Hematopoietic multipotent progenitor cell treated with erythropoietin and hydrocortisone succinate and interleukin-3 and kit ligand, for 15 days (in vitro differentiated cells): ENCODE measurements at regions not wholly inside any gene's neighbourhood (a gene's known extent, or its start where the extent isn't known, plus 50 kb on each side); places are given as distances from the start of the nearest gene placed in this dataset.
"Not testable (repeated sequence)": the region's sequence is repeated elsewhere in the genome, so short reads cannot be mapped to it uniquely, and the experiment has no call there.

Experiments used
- DNase-seq: peaks from one replicate; pipeline ENCODE4 v3.0.0-alpha.2; 2015; ENCODE audit warnings: low spot score

DNA sequence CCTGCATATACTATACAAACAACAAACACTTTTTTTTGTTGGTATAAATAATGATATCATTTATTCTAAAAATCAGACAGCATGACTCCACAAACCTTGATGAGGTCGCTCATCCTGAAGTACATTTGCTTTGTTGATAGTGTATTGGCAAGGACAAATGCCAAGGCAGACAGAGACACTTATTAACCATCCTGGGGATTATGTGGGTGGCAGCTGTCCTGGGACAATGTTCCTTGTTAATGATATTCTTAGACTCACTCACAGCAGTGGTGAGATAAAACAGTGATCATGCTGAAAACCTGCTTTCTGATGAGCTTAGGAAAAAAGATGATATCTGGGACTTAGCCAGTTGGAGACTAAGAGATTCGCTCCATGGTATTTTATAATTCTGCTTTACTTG, 85.4 kb upstream of the OGFRL1 start:
- no peak for DNase-seq

- no peak for DNase-seq
These were observed 83.9 kb upstream of the OGFRL1 start for GRCh38 chr6:71204741-71205140.

- no peak for DNase-seq
These were observed 83.2 kb upstream of the OGFRL1 start for GRCh38 chr6:71205336-71205956.

DNA sequence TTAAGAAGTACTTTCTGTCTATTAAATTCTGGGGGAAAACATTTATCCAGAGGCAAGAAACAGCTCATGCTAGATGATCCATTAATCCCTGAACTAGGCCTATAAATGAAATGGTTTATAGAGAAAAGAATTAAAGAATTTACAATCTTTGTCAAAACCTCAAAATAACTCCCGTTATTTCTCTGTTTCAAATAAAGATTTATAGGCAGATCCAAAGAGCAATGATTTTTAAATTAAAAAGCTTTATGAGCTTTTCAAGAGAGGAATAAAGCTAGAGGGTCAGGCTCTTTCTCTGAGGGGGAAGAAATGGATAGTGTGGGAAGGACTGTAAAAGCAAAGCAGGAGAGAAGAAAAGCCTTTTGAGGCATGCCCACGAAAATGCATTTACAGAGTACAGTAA, 82.5 kb upstream of the OGFRL1 start:
- DNase-seq: no peak

- DNase-seq: no peak
These were observed 79.4 kb upstream of the OGFRL1 start for GRCh38 chr6:71209206-71209605.

DNA sequence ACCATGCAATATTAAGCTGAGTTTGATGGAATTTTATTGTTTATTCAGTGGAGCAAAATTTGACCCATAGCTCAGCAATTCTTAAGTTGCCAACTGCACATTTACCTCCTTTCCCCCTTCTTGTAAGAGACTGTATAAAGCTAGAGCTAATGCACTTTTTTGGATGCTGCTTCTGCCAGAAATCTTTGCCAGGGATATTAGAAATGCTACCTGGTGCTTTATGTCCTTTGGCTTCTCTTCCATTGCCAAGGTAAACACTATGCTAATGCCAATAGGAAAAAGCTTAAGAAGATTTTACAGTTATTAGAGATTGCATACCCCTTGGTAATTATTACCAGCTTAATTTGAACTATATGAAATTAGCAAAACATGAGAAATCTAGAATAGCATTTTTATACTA, 79.0 kb upstream of the OGFRL1 start:
- DNase-seq: no peak

- DNase-seq: no peak
These were observed 76.8 kb upstream of the OGFRL1 start for GRCh38 chr6:71211799-71212198.

GRCh38 chr6:71220466-71220865, 68.1 kb upstream of the OGFRL1 start:
- DNase-seq: no peak

DNA sequence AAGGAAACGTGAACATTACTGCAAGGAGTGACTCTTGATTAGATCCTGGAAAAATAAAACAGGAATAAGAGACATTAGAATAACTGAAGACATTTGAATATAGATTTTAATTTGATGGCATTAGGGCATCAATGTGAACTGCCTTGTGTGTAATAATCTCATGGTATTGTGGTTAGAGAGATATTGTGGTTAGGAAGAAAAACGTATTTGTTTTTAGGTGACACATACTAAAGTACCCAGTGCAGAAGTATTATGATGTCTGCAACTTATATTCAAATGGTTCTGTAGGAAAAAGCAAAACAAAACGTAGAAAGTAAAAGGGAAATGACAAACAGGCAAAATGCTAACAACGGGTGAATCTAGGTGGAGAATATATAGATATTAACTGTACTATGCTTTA, 65.9 kb upstream of the OGFRL1 start:
- no peak for DNase-seq

GRCh38 chr6:71224011-71224410, 64.6 kb upstream of the OGFRL1 start:
- no peak for DNase-seq

GRCh38 chr6:71226151-71226550, 62.5 kb upstream of the OGFRL1 start:
- DNase-seq: no peak

DNA sequence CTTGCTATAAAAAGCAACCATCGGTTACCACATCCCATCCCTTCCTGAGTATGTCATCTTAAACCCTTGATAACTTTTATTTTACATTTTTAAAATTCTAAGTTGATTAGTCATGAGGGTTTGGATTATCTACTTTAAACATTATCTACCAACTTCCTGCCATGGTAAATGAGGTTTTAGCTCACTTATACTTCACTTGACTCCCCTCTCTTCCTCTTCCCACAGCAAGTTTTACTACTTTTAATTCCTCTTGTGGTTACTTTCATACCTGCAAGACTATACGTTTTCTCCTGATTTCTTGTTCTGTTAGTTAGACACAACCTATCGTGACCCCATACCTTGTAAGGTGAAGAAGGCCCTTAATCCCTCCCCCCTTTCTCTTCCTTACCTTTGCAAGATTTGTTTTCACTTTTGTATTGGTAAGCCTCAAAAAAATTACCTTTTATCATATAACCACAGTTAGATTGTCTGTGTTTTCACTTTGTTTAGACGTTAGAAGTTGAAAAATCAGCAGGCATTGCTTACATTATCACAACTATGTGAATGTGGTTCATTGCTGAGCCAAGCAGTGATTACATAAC, 60.1 kb upstream of the OGFRL1 start:
- no peak for DNase-seq

- no peak for DNase-seq
These were observed 59.1 kb upstream of the OGFRL1 start for GRCh38 chr6:71229477-71229876.

DNA sequence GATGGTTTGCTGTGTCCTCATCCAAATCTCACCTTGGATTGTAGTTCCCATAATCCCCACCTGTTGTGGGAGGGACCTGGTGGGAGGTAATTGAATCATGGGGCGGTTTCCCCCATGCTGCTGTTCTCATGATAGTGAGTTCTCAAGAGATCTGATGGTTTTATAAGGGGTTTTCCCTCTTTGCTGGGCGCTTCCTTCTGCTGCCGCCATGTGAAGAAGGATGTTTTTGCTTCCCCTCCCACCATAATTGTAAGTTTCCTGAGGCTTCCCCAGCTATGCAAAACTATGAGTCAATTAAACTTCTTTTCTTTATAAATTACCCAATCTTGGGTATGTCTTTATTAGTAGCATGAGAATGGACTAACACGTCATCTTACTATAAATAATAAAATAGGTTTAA, 55.7 kb upstream of the OGFRL1 start:
- not testable (repeated sequence) for DNase-seq

GRCh38 chr6:71236926-71237434, 51.6 kb upstream of the OGFRL1 start:
- no peak for DNase-seq

- no peak for DNase-seq
These were observed 50.3 kb upstream of the OGFRL1 start for GRCh38 chr6:71238351-71238750.
